ENCODE measurements at regions not wholly inside any gene's neighbourhood (a gene's known extent, or its start where the extent isn't known, plus 50 kb on each side); places are given as distances from the start of the nearest gene placed in this dataset.

DNA sequence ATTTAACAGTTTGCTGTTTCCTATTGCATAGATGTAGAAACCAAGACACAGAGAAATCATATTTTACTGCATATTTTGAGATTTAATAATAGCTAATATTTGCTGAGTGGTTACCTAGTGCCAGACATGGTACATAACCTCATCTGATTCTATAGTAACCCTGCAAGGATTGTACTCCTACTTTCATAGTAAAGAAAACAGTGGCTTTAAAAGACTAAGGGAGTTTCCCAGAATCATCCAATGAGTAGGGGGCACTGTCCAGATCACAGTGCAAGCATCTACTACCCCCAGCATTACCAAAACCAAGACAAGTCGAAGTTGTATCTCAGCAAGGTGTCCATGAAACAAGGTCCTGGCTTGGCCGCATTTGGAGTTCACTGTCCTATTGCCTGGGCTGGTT is 224.5 kb upstream of the TENM3 start:
- 67 to 89% (median 80%) methylated on average over 2 of the region's 2 CpGs for WGBS, 5 donors
- no peak overlapping the region for H3K27ac ChIP-seq
- intact Hi-C loops (cut with DNase I; ENCODE audit: low total_unique reads) = no loop called here
- H3K27me3 ChIP-seq (replicated peaks in 1 of 7) = no peaks in the 10 kb centered on the region
- H3K9me3 ChIP-seq = no peaks in the 10 kb centered on the region
- no peaks in the 10 kb centered on the region for H3K36me3 ChIP-seq
- DNase-seq = no peak
- TF ChIP-seq POLR2AphosphoS5 (IDR thresholded peaks at IDR 0.05) = no peak
- TF ChIP-seq, protein P1, sequence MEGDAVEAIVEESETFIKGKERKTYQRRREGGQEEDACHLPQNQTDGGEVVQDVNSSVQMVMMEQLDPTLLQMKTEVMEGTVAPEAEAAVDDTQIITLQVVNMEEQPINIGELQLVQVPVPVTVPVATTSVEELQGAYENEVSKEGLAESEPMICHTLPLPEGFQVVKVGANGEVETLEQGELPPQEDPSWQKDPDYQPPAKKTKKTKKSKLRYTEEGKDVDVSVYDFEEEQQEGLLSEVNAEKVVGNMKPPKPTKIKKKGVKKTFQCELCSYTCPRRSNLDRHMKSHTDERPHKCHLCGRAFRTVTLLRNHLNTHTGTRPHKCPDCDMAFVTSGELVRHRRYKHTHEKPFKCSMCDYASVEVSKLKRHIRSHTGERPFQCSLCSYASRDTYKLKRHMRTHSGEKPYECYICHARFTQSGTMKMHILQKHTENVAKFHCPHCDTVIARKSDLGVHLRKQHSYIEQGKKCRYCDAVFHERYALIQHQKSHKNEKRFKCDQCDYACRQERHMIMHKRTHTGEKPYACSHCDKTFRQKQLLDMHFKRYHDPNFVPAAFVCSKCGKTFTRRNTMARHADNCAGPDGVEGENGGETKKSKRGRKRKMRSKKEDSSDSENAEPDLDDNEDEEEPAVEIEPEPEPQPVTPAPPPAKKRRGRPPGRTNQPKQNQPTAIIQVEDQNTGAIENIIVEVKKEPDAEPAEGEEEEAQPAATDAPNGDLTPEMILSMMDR (IDR thresholded peaks at IDR 0.05 in 8 of 11, conservative IDR thresholded peaks at IDR 0.05 in 3 of 11) = no peak
- TF ChIP-seq POLR2A (IDR thresholded peaks at IDR 0.05) = no peak
- H3K4me1 ChIP-seq = no peaks in the 10 kb centered on the region
- no peak overlapping the region for H3K4me3 ChIP-seq

DNA sequence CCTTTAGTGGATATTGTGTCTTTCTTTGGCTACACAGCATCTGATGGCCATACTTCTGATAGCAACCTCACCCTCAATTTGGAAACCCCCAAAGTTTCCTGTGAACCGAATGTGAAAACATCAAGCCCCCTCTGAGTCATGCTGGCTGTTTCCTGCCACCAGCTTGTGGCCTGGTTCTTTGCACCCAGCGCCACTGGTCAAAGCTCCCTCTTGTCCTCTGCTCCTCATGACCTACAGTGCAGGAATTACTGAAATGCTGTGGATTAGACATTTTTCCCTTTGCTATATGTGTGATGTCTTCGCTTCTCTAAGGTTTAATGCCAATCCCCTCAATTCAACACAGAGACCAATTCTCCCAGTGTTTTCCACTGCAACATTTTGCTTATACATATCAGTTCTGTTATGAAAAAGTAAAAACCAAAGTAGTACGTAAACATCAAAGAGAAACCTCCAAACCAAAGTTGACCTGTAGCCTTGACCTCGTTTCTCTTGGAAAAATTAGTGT is 224.0 kb upstream of the TENM3 start:
- no peak overlapping the region for H3K4me3 ChIP-seq
- no peaks in the 10 kb centered on the region for H3K27me3 ChIP-seq (replicated peaks in 1 of 7)
- no peaks in the 10 kb centered on the region for H3K9me3 ChIP-seq
- H3K27ac ChIP-seq = no peak overlapping the region
- no peak for DNase-seq
- H3K36me3 ChIP-seq = no peaks in the 10 kb centered on the region
- no peaks in the 10 kb centered on the region for H3K4me1 ChIP-seq
- intact Hi-C loops (cut with DNase I; ENCODE audit: low total_unique reads) = no loop called here
- TF ChIP-seq, protein P1 (IDR thresholded peaks at IDR 0.05 in 8 of 11, conservative IDR thresholded peaks at IDR 0.05 in 3 of 11) = no peak
- TF ChIP-seq POLR2A (IDR thresholded peaks at IDR 0.05) (no peak), POLR2AphosphoS5 (IDR thresholded peaks at IDR 0.05) (no peak)
- 47 to 68% (median 51%) methylated on average over 5 of the region's 5 CpGs for WGBS, 5 donors

DNA sequence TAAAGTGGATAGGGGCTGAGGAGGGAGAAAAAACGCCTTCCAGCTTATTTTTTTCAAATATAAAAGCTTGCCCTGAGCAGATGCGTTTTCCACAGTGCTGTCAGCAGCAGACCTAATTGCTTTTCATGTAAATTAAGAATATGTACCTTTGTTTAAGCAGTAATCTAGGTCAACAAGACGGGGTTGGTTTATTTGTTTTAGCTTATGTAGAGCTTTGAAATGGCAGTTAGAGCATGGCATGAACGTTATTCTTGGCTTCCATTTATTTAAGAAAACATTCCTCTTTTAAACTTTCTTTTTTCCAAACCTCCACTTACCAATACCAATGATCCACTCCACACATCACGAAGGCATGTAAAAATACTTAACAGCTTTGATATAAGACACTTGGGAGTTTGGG is 220.3 kb upstream of the TENM3 start:
- H3K9me3 ChIP-seq = peaks cover 0 to 22% (median 16%) of the 10 kb centered on the region in 8 donors
- intact Hi-C loops (cut with DNase I; ENCODE audit: low total_unique reads) = no loop called here
- H3K4me3 ChIP-seq = no peak overlapping the region
- H3K36me3 ChIP-seq = no peaks in the 10 kb centered on the region
- no peak for DNase-seq
- no peaks in the 10 kb centered on the region for H3K4me1 ChIP-seq
- WGBS, 5 donors = 39 to 51% (median 46%) methylated on average over 5 of the region's 5 CpGs
- TF ChIP-seq POLR2AphosphoS5 (IDR thresholded peaks at IDR 0.05) (no peak), POLR2A (IDR thresholded peaks at IDR 0.05) (no peak)
- TF ChIP-seq, protein P1 (IDR thresholded peaks at IDR 0.05 in 8 of 11, conservative IDR thresholded peaks at IDR 0.05 in 3 of 11) = no peak
- H3K27me3 ChIP-seq (replicated peaks in 1 of 7) = no peaks in the 10 kb centered on the region
- no peak overlapping the region for H3K27ac ChIP-seq

DNA sequence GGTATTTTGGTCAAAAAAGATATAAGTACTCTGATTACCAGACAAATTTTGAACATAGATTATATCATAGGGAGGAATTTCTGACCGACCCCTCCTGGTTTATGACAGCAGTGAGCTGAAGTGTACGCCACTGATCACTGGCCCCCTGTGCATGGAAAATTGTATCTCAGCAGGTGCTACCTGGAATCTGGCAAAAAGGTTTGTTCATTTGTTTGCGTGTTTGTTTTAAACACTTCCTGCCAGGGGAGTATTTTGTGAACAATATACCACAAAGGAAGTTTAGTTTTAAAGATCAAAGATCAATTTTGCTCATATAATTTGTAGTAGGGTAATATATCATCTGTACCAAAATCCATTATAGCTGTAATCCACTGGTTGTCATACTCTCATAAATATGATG is 219.7 kb upstream of the TENM3 start:
- no peaks in the 10 kb centered on the region for H3K4me1 ChIP-seq
- intact Hi-C loops (cut with DNase I; ENCODE audit: low total_unique reads) = no loop called here
- H3K9me3 ChIP-seq = peaks cover 0 to 23% (median 16%) of the 10 kb centered on the region in 8 donors
- H3K4me3 ChIP-seq = no peak overlapping the region
- H3K27ac ChIP-seq = no peak overlapping the region
- TF ChIP-seq POLR2A (IDR thresholded peaks at IDR 0.05) (no peak), POLR2AphosphoS5 (IDR thresholded peaks at IDR 0.05) (no peak)
- TF ChIP-seq, protein P1 (IDR thresholded peaks at IDR 0.05 in 8 of 11, conservative IDR thresholded peaks at IDR 0.05 in 3 of 11) = no peak
- no peak for DNase-seq
- no peaks in the 10 kb centered on the region for H3K36me3 ChIP-seq
- H3K27me3 ChIP-seq (replicated peaks in 1 of 7) = no peaks in the 10 kb centered on the region
- 53 to 75% (median 60%) methylated on average over 3 of the region's 3 CpGs for WGBS, 5 donors
